ENCODE measurements at regions not wholly inside any gene's neighbourhood (a gene's known extent, or its start where the extent isn't known, plus 50 kb on each side); places are given as distances from the start of the nearest gene placed in this dataset.

DNA sequence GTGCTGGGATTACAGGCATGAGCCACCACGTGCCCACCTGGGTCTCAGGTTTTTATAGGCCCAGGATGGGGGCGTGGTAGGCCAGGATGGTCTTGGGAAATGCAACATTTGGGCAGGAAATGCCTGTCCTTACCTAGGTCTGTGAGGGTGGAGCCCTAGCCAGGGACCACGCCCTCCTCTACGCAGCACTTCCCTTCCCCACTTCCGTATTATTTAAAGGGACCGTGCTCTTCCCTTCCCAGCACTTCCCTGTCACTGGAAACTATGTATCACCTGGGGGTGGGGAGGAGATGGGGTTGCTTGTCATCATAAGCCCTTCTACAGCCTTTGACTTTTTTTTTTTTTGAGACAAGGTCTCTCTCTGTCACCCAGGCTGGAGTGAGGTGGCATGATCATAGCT is 238.9 kb upstream of the NLRP1 start:
- no peak for DNase-seq (ENCODE audit: low read depth in 2 of 2)
- no peak overlapping the region for H3K4me3 ChIP-seq (replicated peaks in 1 of 2; ENCODE audit: low read depth in 2 of 2, low read length in 2 of 2)
- TF ChIP-seq, protein P1, sequence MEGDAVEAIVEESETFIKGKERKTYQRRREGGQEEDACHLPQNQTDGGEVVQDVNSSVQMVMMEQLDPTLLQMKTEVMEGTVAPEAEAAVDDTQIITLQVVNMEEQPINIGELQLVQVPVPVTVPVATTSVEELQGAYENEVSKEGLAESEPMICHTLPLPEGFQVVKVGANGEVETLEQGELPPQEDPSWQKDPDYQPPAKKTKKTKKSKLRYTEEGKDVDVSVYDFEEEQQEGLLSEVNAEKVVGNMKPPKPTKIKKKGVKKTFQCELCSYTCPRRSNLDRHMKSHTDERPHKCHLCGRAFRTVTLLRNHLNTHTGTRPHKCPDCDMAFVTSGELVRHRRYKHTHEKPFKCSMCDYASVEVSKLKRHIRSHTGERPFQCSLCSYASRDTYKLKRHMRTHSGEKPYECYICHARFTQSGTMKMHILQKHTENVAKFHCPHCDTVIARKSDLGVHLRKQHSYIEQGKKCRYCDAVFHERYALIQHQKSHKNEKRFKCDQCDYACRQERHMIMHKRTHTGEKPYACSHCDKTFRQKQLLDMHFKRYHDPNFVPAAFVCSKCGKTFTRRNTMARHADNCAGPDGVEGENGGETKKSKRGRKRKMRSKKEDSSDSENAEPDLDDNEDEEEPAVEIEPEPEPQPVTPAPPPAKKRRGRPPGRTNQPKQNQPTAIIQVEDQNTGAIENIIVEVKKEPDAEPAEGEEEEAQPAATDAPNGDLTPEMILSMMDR (IDR thresholded peaks at IDR 0.05; ENCODE audit: low read depth, low read length): no peak

DNA sequence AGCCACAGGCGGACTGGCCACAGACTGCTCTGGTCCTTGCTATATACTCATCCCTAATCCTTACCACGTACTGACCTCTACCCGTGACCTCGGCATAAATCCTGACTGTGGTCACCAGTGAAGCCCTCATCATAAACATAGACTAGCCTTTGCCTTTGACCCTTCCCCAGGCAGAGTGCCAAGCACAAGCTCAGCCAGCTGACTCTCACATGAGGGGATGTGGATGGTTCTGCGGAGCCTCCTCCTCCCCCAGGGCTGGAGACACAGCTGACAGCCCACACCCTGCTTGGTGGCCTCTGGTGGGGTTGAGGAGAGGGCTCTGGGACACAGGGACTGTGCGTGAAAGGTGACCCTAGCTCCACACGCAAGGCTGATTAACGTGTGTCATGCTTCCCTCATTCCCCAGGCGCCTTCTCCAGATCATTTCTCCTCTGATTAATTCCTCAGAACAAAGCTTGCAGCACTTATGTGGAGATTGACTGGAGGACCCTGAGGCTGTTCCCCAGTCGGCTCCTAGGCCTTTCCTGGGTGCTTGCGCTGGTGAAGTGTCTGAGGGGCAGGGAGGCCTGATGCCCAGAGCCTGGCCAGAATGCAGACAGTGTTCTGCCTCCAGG is 241.5 kb upstream of the NLRP1 start:
- DNase-seq (ENCODE audit: low read depth in 2 of 2): peak in 1 of 2 donors; percentile 36
- H3K4me3 ChIP-seq (replicated peaks in 1 of 2; ENCODE audit: low read depth in 2 of 2, low read length in 2 of 2): no peak overlapping the region
- TF ChIP-seq, protein P1 (IDR thresholded peaks at IDR 0.05; ENCODE audit: low read depth, low read length): no peak

DNA sequence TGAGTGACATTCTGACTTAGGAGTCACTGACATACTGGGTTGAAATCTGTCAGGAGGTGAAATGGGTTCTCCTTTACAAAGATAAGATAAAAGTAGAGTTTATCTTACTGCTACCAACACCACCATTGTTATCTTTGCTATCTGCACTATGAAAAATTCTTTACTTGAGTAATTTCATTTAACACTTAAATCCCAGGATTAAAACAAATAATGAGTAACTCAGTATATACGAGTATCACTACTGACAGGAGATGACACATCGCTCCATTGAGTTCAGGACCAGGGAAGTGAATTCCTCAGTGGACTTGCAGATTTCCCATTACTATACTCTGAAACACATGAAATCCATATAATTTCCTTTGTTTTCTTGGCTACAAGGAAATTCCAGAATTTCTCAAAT is 242.1 kb upstream of the NLRP1 start:
- TF ChIP-seq, protein P1 (IDR thresholded peaks at IDR 0.05; ENCODE audit: low read depth, low read length): no peak
- no peak overlapping the region for H3K4me3 ChIP-seq (replicated peaks in 1 of 2; ENCODE audit: low read depth in 2 of 2, low read length in 2 of 2)
- DNase-seq (ENCODE audit: low read depth in 2 of 2): peak in 1 of 2 donors; percentile 31

DNA sequence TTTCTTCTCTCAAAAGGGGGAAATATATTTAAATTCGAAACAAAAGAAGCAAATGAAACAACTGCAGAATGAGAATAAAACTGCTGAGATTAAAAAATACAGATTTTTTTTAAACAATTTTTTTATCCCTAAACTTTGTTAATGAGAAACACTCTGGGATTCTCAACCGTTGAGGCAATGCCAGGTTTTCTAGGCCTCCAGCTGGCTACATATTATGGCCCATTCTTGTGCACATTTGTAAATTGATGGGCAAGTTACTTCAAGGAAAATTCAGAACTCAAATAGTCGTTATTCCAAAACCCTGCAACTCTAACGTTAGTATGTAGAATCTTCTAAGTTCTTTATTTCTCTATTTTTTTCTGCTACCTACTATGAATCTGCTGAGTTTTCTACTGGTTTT is 239.3 kb upstream of the WSCD1 start:
- no peak overlapping the region for H3K4me3 ChIP-seq (replicated peaks in 1 of 2; ENCODE audit: low read depth in 2 of 2, low read length in 2 of 2)
- DNase-seq (ENCODE audit: low read depth in 2 of 2): no peak
- TF ChIP-seq, protein P1 (IDR thresholded peaks at IDR 0.05; ENCODE audit: low read depth, low read length): no peak

DNA sequence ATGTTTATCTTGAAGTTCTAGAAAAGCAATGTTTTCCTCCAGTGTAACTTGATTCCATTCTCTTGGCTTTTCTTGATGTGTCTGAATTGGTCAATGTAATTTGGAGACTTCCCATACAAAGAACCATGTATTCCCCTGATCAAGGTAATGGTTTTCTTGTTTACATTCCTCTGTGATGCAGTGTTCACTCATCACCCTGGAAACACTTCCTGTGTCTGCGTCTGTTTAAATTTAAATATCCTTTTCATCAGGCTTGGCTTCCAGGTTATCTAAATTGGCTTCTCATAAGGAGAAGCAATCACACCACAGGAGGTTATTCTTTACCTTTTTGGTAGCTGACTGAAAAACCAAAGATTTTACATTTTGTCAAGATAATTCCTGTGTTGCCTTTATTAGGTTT is 237.3 kb upstream of the WSCD1 start:
- TF ChIP-seq, protein P1 (IDR thresholded peaks at IDR 0.05; ENCODE audit: low read depth, low read length): no peak
- H3K4me3 ChIP-seq (replicated peaks in 1 of 2; ENCODE audit: low read depth in 2 of 2, low read length in 2 of 2): no peak overlapping the region
- DNase-seq (ENCODE audit: low read depth in 2 of 2): peak; percentile 2 to 67

DNA sequence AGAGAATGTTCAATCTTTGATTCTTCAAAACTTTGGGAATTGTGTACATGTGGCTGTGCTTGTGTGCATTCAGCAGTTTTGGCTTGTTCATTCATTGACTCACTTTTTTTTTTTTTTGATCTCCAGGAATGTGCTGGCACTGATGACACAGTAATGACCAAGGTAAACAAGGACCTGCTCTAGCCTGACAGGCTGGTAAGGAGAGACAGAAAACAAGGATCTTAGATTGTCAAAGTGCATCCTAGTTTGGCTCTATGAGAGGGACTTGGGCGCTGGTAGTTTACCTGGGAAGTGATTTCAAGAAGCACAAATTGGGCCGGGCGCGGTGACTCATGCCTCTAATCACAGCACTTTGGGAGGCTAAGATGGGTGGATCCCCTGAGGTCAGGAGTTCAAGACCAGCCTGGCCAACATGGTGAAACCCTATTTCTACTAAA is 233.1 kb upstream of the WSCD1 start:
- TF ChIP-seq, protein P1 (IDR thresholded peaks at IDR 0.05; ENCODE audit: low read depth, low read length): no peak
- H3K4me3 ChIP-seq (replicated peaks in 1 of 2; ENCODE audit: low read depth in 2 of 2, low read length in 2 of 2): no peak overlapping the region
- DNase-seq (ENCODE audit: low read depth in 2 of 2): peak in 1 of 2 donors; percentile 71
